ENCODE measurements at regions not wholly inside any gene's neighbourhood (a gene's known extent, or its start where the extent isn't known, plus 50 kb on each side); places are given as distances from the start of the nearest gene placed in this dataset.

DNA sequence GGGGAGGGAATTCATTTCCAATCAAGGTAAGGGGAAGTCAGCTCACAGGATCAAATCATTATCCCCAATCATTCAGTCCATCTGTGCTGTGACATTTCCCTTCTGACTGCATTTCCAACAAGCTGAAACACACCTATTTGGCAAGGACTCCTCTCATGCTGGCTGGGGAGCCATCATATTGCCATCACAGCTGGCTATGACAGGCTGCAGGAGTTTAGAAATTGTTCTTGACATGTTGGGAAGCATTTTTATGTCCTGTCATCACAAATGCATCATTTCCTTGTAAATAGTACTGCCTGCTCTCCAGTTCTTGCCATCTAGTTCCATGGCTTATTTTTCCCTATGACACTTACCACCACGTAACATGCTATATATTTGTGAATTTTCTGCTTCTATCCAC is 113.9 kb upstream of the TMEM170B start:
- no peak overlapping the region for H3K56ac ChIP-seq (ENCODE audit: low read length)
- no peaks in the 10 kb centered on the region for H3K27me3 ChIP-seq (ENCODE audit: insufficient read depth, low read length, poor library complexity)
- H2BK15ac ChIP-seq (replicated peaks; ENCODE audit: low read depth), result no peak overlapping the region
- no peak for DNase-seq
- no peak overlapping the region for H2BK5ac ChIP-seq (ENCODE audit: low read length)
- H2BK120ac ChIP-seq (ENCODE audit: low read depth, low read length), result no peak overlapping the region
- H3K36me3 ChIP-seq (ENCODE audit: control insufficient read depth, insufficient read depth, low read length), result no peaks in the 10 kb centered on the region
- H3K18ac ChIP-seq (ENCODE audit: low read length), result no peak overlapping the region
- no peak overlapping the region for H3K27ac ChIP-seq (ENCODE audit: low read depth, low read length)
- no peak overlapping the region for H3K4me2 ChIP-seq (ENCODE audit: low read length)
- no peak overlapping the region for H3K9ac ChIP-seq (ENCODE audit: low read length)
- peaks cover 8% of the 10 kb centered on the region for H3K4me1 ChIP-seq (ENCODE audit: control insufficient read depth, low read depth, low read length)
- H3K4ac ChIP-seq (ENCODE audit: low read depth, low read length), result no peak overlapping the region
- no CpG with 5 or more reads among the region's 1 CpG for WGBS (ENCODE audit: extremely low coverage, insufficient coverage, low lambda C conversion rate)
- H3K79me2 ChIP-seq (ENCODE audit: control insufficient read depth, insufficient read depth, low read length), result no peaks in the 10 kb centered on the region
- H3K4me3 ChIP-seq (ENCODE audit: low read length), result no peak overlapping the region
- no peaks in the 10 kb centered on the region for H3K79me1 ChIP-seq (ENCODE audit: low read length)
- peak overlapping the region; percentile 73 for H2AK5ac ChIP-seq (ENCODE audit: low read length)
- H4K5ac ChIP-seq (ENCODE audit: low read length), result no peak overlapping the region
- H3K23ac ChIP-seq (ENCODE audit: low read length), result no peak overlapping the region
- H4K8ac ChIP-seq (ENCODE audit: low read depth, low read length), result no peak overlapping the region

DNA sequence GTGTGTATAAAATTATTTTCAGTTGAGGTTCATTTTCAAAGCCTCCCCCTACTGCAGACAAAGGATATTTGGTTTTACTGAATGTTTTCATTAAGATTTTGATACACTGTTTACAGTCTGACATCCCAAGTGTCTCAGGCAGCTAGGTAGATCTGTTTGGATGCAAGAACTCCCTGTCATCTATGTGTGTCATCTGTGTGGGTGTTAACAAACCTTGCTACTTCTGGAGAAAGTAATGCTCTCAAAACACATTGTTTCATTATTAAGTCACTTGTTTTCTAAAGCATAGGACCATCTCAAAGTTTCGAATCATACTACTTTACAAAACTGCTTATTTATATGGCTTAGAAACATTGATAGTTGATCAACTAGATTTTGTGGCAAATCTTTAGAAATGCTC is 114.5 kb upstream of the TMEM170B start:
- H3K4me2 ChIP-seq (ENCODE audit: low read length), result no peak overlapping the region
- WGBS (ENCODE audit: extremely low coverage, insufficient coverage, low lambda C conversion rate), result no CpG with 5 or more reads among the region's 1 CpG
- H3K9ac ChIP-seq (ENCODE audit: low read length), result no peak overlapping the region
- no peak overlapping the region for H3K18ac ChIP-seq (ENCODE audit: low read length)
- H3K56ac ChIP-seq (ENCODE audit: low read length), result no peak overlapping the region
- no peak overlapping the region for H2AK5ac ChIP-seq (ENCODE audit: low read length)
- no peak overlapping the region for H3K27ac ChIP-seq (ENCODE audit: low read depth, low read length)
- DNase-seq, result no peak
- H3K4ac ChIP-seq (ENCODE audit: low read depth, low read length), result no peak overlapping the region
- H4K5ac ChIP-seq (ENCODE audit: low read length), result no peak overlapping the region
- peaks cover 5% of the 10 kb centered on the region for H3K4me1 ChIP-seq (ENCODE audit: control insufficient read depth, low read depth, low read length)
- H3K79me1 ChIP-seq (ENCODE audit: low read length), result no peaks in the 10 kb centered on the region
- no peak overlapping the region for H3K23ac ChIP-seq (ENCODE audit: low read length)
- no peaks in the 10 kb centered on the region for H3K36me3 ChIP-seq (ENCODE audit: control insufficient read depth, insufficient read depth, low read length)
- H4K8ac ChIP-seq (ENCODE audit: low read depth, low read length), result no peak overlapping the region
- no peaks in the 10 kb centered on the region for H3K27me3 ChIP-seq (ENCODE audit: insufficient read depth, low read length, poor library complexity)
- H3K4me3 ChIP-seq (ENCODE audit: low read length), result no peak overlapping the region
- no peak overlapping the region for H2BK120ac ChIP-seq (ENCODE audit: low read depth, low read length)
- no peak overlapping the region for H2BK15ac ChIP-seq (replicated peaks; ENCODE audit: low read depth)
- H2BK5ac ChIP-seq (ENCODE audit: low read length), result no peak overlapping the region
- H3K79me2 ChIP-seq (ENCODE audit: control insufficient read depth, insufficient read depth, low read length), result no peaks in the 10 kb centered on the region

DNA sequence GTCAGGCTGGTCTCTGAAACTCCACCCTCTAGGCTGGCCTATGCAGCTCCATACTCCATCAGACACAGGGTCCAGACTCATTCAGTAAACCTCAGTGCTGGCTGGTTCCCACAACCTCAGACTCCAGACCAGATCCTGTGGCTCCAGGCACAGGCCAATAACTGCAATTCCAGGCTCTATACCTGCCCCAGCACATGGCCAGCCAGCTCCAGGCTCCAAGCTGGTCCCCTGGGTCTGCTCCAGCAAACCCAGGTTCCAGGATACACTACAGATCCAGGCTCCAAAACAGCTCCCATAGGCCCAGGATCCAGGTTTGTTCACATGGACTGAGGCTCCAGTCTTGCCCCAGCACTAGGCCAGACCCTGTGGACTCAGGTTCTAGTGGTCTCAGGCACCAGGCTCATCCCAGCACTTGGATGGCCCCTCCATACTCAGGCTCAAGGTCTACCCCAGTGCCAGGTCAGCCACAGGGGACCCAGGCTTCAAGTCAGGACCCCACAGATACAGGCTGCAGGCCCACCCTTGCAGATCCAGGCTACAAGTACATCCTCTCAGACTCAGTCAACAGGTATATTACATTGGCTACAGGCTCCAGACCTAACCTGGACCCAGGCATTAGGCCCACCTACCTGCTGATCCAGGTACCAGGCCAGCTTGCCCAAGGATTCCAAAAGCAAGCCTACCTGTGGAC is 117.6 kb upstream of the TMEM170B start:
- Histone ChIP-seq H3K18ac (ENCODE audit: low read length) (no peak overlapping the region), H3K27ac (ENCODE audit: low read depth, low read length) (no peak overlapping the region), H2BK15ac (replicated peaks; ENCODE audit: low read depth) (no peak overlapping the region), H3K9ac (ENCODE audit: low read length) (no peak overlapping the region), H3K4me3 (ENCODE audit: low read length) (no peak overlapping the region), H4K8ac (ENCODE audit: low read depth, low read length) (no peak overlapping the region), H4K5ac (ENCODE audit: low read length) (no peak overlapping the region), H3K79me1 (ENCODE audit: low read length) (no peaks in the 10 kb centered on the region), H3K27me3 (ENCODE audit: insufficient read depth, low read length, poor library complexity) (no peaks in the 10 kb centered on the region), H3K4me2 (ENCODE audit: low read length) (no peak overlapping the region), H3K36me3 (ENCODE audit: control insufficient read depth, insufficient read depth, low read length) (no peaks in the 10 kb centered on the region), H3K4me1 (ENCODE audit: control insufficient read depth, low read depth, low read length) (no peaks in the 10 kb centered on the region), H2AK5ac (ENCODE audit: low read length) (peak overlapping the region; percentile 49), H2BK120ac (ENCODE audit: low read depth, low read length) (no peak overlapping the region), H2BK5ac (ENCODE audit: low read length) (no peak overlapping the region), H3K56ac (ENCODE audit: low read length) (peak overlapping the region; percentile 15), H3K23ac (ENCODE audit: low read length) (no peak overlapping the region), H3K4ac (ENCODE audit: low read depth, low read length) (no peak overlapping the region), H3K79me2 (ENCODE audit: control insufficient read depth, insufficient read depth, low read length) (no peaks in the 10 kb centered on the region)
- no peak for DNase-seq

DNA sequence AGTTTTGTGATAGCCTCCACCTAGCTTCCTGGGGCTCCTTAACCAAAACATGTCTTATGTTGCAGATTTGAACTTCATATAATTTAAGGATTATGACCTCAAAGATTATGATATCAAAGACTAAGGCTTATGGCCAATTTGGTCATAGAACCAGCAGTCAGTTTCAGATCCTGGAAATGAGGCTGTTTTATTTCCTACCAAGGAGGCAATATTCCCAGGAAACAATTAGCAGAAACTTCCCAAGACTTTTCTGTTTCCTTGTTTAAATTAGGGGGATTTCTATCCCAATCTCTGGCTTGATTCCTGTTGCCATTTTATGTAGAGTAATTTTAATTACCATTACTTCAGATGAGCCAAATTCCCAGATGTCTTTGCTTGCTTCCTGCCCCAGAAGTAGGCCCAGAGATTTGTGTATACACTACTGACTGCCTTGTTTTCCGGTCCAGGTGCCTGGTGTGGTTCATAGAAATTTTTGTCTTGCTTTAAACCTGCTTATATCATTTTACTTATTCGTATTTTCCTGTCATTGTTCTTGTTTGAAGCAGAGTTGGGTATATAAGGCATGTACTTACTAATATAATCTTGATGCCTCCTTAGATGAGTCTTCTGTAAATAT is 119.2 kb upstream of the TMEM170B start:
- H3K79me1 ChIP-seq (ENCODE audit: low read length), result no peaks in the 10 kb centered on the region
- WGBS (ENCODE audit: extremely low coverage, insufficient coverage, low lambda C conversion rate), result no CpG with 5 or more reads among the region's 2 CpGs
- H3K9ac ChIP-seq (ENCODE audit: low read length), result no peak overlapping the region
- no peak overlapping the region for H3K4me3 ChIP-seq (ENCODE audit: low read length)
- H3K79me2 ChIP-seq (ENCODE audit: control insufficient read depth, insufficient read depth, low read length), result no peaks in the 10 kb centered on the region
- no peak for DNase-seq
- H4K8ac ChIP-seq (ENCODE audit: low read depth, low read length), result no peak overlapping the region
- no peak overlapping the region for H2BK15ac ChIP-seq (replicated peaks; ENCODE audit: low read depth)
- no peak overlapping the region for H3K4me2 ChIP-seq (ENCODE audit: low read length)
- no peak overlapping the region for H2BK5ac ChIP-seq (ENCODE audit: low read length)
- no peaks in the 10 kb centered on the region for H3K27me3 ChIP-seq (ENCODE audit: insufficient read depth, low read length, poor library complexity)
- no peak overlapping the region for H3K27ac ChIP-seq (ENCODE audit: low read depth, low read length)
- no peaks in the 10 kb centered on the region for H3K4me1 ChIP-seq (ENCODE audit: control insufficient read depth, low read depth, low read length)
- H3K18ac ChIP-seq (ENCODE audit: low read length), result no peak overlapping the region
- no peak overlapping the region for H3K4ac ChIP-seq (ENCODE audit: low read depth, low read length)
- no peak overlapping the region for H2AK5ac ChIP-seq (ENCODE audit: low read length)
- H4K5ac ChIP-seq (ENCODE audit: low read length), result no peak overlapping the region
- no peak overlapping the region for H2BK120ac ChIP-seq (ENCODE audit: low read depth, low read length)
- no peak overlapping the region for H3K23ac ChIP-seq (ENCODE audit: low read length)
- no peaks in the 10 kb centered on the region for H3K36me3 ChIP-seq (ENCODE audit: control insufficient read depth, insufficient read depth, low read length)
- H3K56ac ChIP-seq (ENCODE audit: low read length), result no peak overlapping the region

DNA sequence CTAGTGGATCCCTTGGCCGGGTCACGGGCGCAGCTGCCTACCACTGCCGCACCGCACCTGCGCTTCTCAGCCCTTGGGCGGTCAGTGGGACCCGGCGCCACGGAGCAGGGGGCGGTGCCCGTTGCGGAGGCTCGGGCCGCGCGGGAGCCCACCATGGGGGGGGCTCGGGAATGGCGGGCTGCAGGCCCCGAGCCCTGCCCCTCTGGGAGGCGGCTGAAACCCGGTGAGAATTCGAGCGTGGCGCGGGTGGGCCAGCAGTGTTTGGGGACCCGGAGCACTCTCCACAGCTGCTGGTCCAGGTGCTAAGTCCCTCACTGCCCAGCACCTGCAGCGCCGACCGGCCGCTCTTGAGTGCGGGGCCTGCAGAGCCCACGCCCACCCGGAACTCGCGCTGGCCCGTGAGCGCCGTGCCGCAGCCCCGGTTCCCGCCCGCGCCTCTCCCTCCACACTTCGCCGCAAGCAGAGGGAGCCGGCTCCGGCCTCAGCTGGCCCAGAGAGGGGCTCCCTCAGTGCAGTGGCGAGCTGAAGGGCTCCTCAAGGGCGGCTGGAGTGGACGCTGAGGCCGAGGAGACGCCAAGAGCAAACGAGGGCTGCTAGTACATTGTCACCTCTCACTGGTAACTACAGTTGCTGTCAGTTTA is 120.5 kb upstream of the TMEM170B start:
- Histone ChIP-seq H3K9ac (ENCODE audit: low read length) (no peak overlapping the region), H3K18ac (ENCODE audit: low read length) (no peak overlapping the region), H4K5ac (ENCODE audit: low read length) (no peak overlapping the region), H2BK15ac (replicated peaks; ENCODE audit: low read depth) (no peak overlapping the region), H4K8ac (ENCODE audit: low read depth, low read length) (no peak overlapping the region), H2BK5ac (ENCODE audit: low read length) (no peak overlapping the region), H2AK5ac (ENCODE audit: low read length) (no peak overlapping the region), H3K4me3 (ENCODE audit: low read length) (no peak overlapping the region), H3K23ac (ENCODE audit: low read length) (no peak overlapping the region), H3K79me1 (ENCODE audit: low read length) (no peaks in the 10 kb centered on the region), H3K4me2 (ENCODE audit: low read length) (no peak overlapping the region), H3K27ac (ENCODE audit: low read depth, low read length) (no peak overlapping the region), H3K4me1 (ENCODE audit: control insufficient read depth, low read depth, low read length) (peaks cover 2% of the 10 kb centered on the region), H3K4ac (ENCODE audit: low read depth, low read length) (no peak overlapping the region), H3K36me3 (ENCODE audit: control insufficient read depth, insufficient read depth, low read length) (no peaks in the 10 kb centered on the region), H2BK120ac (ENCODE audit: low read depth, low read length) (no peak overlapping the region), H3K79me2 (ENCODE audit: control insufficient read depth, insufficient read depth, low read length) (no peaks in the 10 kb centered on the region), H3K56ac (ENCODE audit: low read length) (no peak overlapping the region), H3K27me3 (ENCODE audit: insufficient read depth, low read length, poor library complexity) (no peaks in the 10 kb centered on the region)
- no CpG with 5 or more reads among the region's 54 CpGs for WGBS (ENCODE audit: extremely low coverage, insufficient coverage, low lambda C conversion rate)
- no peak for DNase-seq

Measured in mesendoderm (in vitro differentiated cells).